HEK293T (cell line): ENCODE measurements at regions not wholly inside any gene's neighbourhood (a gene's known extent, or its start where the extent isn't known, plus 50 kb on each side); places are given as distances from the start of the nearest gene placed in this dataset.

ENCODE experiments used
- CTCF ChIA-PET: fragments of 350-600 bp; formaldehyde crosslinking; extraction: SDS; loops from one replicate; lab custom pipeline; 2021; ENCODE audit warnings: antibody characterized with exemption, inconsistent platforms; lab: Yijun Ruan, JAX
- POLR2A ChIA-PET: fragments of 350-600 bp; formaldehyde crosslinking; extraction: SDS; loops from one replicate; lab custom pipeline; 2020; ENCODE audit warnings: antibody characterized with exemption, inconsistent platforms; lab: Yijun Ruan, JAX
- DNase-seq: peaks from one replicate; pipeline ENCODE4 v3.0.0; 2012; ENCODE audit warnings: mixed read lengths; ENCODE audit errors: extremely low spot score
- ARNT ChIP-seq: fragments of 450-650 bp; IDR thresholded peaks from 2 replicates; pipeline ENCODE4 v1.6.1; 2017; ENCODE audit warnings: mild to moderate bottlenecking
- BHLHE40 ChIP-seq: fragments of 450-650 bp; IDR thresholded peaks from 2 replicates; pipeline ENCODE4 v1.6.1; 2016; ENCODE audit warnings: mild to moderate bottlenecking, moderate library complexity, borderline replicate concordance
- CTBP1 ChIP-seq: fragments of 450-650 bp; IDR thresholded peaks from 2 replicates; pipeline ENCODE4 v1.6.1; 2016; ENCODE audit warnings: borderline replicate concordance
- ELF4 ChIP-seq: fragments of 450-650 bp; IDR thresholded peaks from 2 replicates; pipeline ENCODE4 v1.6.1; 2017; ENCODE audit warnings: antibody characterized with exemption
- FOXA1 ChIP-seq: fragments of 450-650 bp; IDR thresholded peaks from 2 replicates; pipeline ENCODE4 v1.6.1; 2016; ENCODE audit warnings: mild to moderate bottlenecking
- FOXK2 ChIP-seq: fragments of 450-650 bp; IDR thresholded peaks from 2 replicates; pipeline ENCODE4 v1.6.1; 2016; ENCODE audit warnings: mild to moderate bottlenecking
- FOXM1 ChIP-seq: fragments of 450-650 bp; IDR thresholded peaks from 2 replicates; pipeline ENCODE4 v1.6.1; 2017; ENCODE audit warnings: mild to moderate bottlenecking, borderline replicate concordance
- HDGF ChIP-seq: fragments of 450-650 bp; IDR thresholded peaks from 2 replicates; pipeline ENCODE4 v1.6.1; 2017; ENCODE audit warnings: antibody characterized with exemption, borderline replicate concordance
- L3MBTL2 ChIP-seq: fragments of 450-650 bp; conservative IDR thresholded peaks from 2 replicates; pipeline ENCODE4 v1.6.1; 2016; ENCODE audit warnings: mild to moderate bottlenecking
- LEF1 ChIP-seq: fragments of 450-650 bp; IDR thresholded peaks from 2 replicates; pipeline ENCODE4 v1.6.1; 2017; ENCODE audit warnings: mild to moderate bottlenecking, borderline replicate concordance
- NFRKB ChIP-seq: fragments of 450-650 bp; IDR thresholded peaks from 2 replicates; pipeline ENCODE4 v1.6.1; 2016; ENCODE audit warnings: mild to moderate bottlenecking, moderate library complexity
- PKNOX1 ChIP-seq: fragments of 450-650 bp; IDR thresholded peaks from 2 replicates; pipeline ENCODE4 v1.6.1; 2016
- SP1 ChIP-seq: fragments of 450-650 bp; IDR thresholded peaks from 2 replicates; pipeline ENCODE4 v1.6.1; 2017
- SUZ12 ChIP-seq: fragments of 450-650 bp; IDR thresholded peaks from 2 replicates; pipeline ENCODE4 v1.6.1; 2016; ENCODE audit warnings: mild to moderate bottlenecking
- TARDBP ChIP-seq: fragments of 450-650 bp; IDR thresholded peaks from 2 replicates; pipeline ENCODE4 v1.6.1; 2016
- ZNF384 ChIP-seq: fragments of 450-650 bp; IDR thresholded peaks from 2 replicates; pipeline ENCODE4 v1.6.1; 2016

DNA sequence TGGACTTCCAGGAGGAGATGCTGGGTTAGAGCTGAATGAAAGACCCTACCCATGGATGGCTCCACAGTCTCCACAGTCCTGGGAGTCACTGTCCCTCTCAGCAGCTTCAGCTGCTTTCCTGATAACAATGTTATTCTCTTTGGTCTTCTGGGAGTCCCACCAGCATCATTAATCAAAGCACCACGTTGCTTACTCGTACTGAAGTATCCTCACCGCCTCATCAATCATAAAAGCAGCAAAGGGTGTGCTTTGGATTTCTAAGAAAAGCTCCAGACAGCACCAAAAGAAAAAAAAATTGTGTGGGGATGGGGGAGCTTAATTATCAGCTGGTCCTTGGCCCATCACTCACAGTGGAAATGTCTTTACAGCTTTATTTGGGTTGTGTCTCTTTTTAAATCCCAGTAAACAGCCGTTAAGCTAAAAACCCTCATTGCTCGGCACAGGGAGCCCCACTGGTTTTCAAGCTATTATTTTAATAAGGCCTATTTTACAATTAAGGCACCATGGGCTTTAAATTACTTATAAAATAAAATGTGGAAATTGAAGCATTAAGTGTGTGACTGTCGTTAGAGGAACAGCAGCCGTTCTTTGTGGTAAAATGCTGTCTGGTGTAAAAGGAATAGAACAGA lies 538.0 kb downstream of the EBF1 start:
- CTCF ChIA-PET: interaction anchor here (0.6 kb wide), 1 partner anchor 273 kb away, joined by 3 read pairs; no protein-coding TSS in a partner anchor
- POLR2A ChIA-PET: no interaction called here
- TF ChIP-seq HDGF (no peak), LEF1 (no peak), SUZ12 (no peak), BHLHE40 (no peak), SP1 (no peak), L3MBTL2 (no peak), CTBP1 (no peak), FOXM1 (no peak), PKNOX1 (no peak), NFRKB (no peak), FOXK2 (no peak)

DNA sequence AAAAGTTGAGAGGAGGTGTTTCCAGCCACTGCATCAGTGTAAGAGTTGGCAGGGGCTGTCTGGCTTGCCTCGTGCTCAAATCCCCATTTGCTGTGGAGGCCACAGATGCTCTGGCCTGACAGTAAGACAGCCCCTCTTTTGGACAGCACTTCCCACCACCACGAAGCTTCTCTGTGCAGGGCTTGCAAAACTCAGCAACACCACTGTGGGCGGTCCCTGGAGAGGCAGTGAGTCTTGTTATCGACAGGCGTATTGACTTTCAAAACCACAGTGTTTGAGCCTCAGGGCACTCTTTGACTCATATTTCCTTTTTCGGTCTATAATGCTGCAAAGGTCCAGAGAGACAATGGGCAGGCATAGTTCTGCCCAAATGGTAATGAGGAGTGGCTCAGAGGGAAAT lies 539.5 kb downstream of the EBF1 start:
- TF ChIP-seq TARDBP (no peak), NFRKB (no peak), CTBP1 (no peak), ELF4 (no peak), LEF1 (no peak), SUZ12 (no peak), BHLHE40 (no peak), HDGF (no peak), FOXK2 (no peak), ZNF384 (no peak), PKNOX1 (no peak), FOXM1 (no peak), L3MBTL2 (no peak)
- CTCF ChIA-PET: no interaction called here
- no peak for DNase-seq
- POLR2A ChIA-PET: no interaction called here

More for the DNA sequence above, 538.0 kb downstream of the EBF1 start:
- DNase-seq: no peak

GRCh38 chr5:158559643-158560042 lies 540.1 kb downstream of the EBF1 start:
- DNase-seq: no peak
- CTCF ChIA-PET: no interaction called here
- POLR2A ChIA-PET: no interaction called here
- TF ChIP-seq BHLHE40: no peak
- TF ChIP-seq SUZ12: no peak
- TF ChIP-seq PKNOX1: no peak
- no peak for TF ChIP-seq LEF1
- no peak for TF ChIP-seq NFRKB
- no peak for TF ChIP-seq SP1
- no peak for TF ChIP-seq FOXK2
- TF ChIP-seq ZNF384: no peak
- TF ChIP-seq FOXA1: no peak
- TF ChIP-seq HDGF: no peak
- no peak for TF ChIP-seq FOXM1
- no peak for TF ChIP-seq TARDBP
- TF ChIP-seq CTBP1: no peak
- TF ChIP-seq ARNT: no peak
- TF ChIP-seq L3MBTL2: no peak
- no peak for TF ChIP-seq ELF4

GRCh38 chr5:158559066-158559465 lies 540.6 kb downstream of the EBF1 start:
- TF ChIP-seq BHLHE40 (no peak), CTBP1 (no peak), HDGF (no peak)
- no peak for DNase-seq
- ChIA-PET CTCF (no interaction called here), POLR2A (no interaction called here)

- POLR2A ChIA-PET: no interaction called here
- no peak for DNase-seq
- CTCF ChIA-PET: interaction anchor here (0.6 kb wide), 2 partner anchors 33 to 415 kb away, joined by 3 to 4 read pairs; no protein-coding TSS in a partner anchor
- TF ChIP-seq L3MBTL2: no peak
- no peak for TF ChIP-seq CTBP1
- no peak for TF ChIP-seq SUZ12
- no peak for TF ChIP-seq ARNT
- TF ChIP-seq FOXA1: no peak
- no peak for TF ChIP-seq PKNOX1
- no peak for TF ChIP-seq LEF1
- no peak for TF ChIP-seq FOXM1
- no peak for TF ChIP-seq SP1
- TF ChIP-seq ZNF384: no peak
- no peak for TF ChIP-seq TARDBP
These were observed 545.8 kb downstream of the EBF1 start for GRCh38 chr5:158553962-158554336.
